Retinal pigment epithelial cell (primary cell): ENCODE measurements at regions not wholly inside any gene's neighbourhood (a gene's known extent, or its start where the extent isn't known, plus 50 kb on each side); places are given as distances from the start of the nearest gene placed in this dataset.
"Not testable (repeated sequence)": the region's sequence is repeated elsewhere in the genome, so short reads cannot be mapped to it uniquely, and the experiment has no call there.

Experiments used
- DNase-seq: peaks from one replicate; pipeline ENCODE4 v3.0.0-alpha.2; 2010; ENCODE audit warnings: low read depth
- H3K4me3 ChIP-seq: 2 replicates; pipeline ENCODE4 v1.5.1; 2011; ENCODE audit warnings: mild to moderate bottlenecking, low read length, control low read depth, moderate library complexity
- TF ChIP-seq, protein P1 (sequence below): conservative IDR thresholded peaks from 2 replicates; pipeline ENCODE4 v1.5.1; 2011; ENCODE audit warnings: low read depth, low read length, control low read depth, inconsistent platforms

GRCh38 chr7:156379324-156380070 is 261.1 kb upstream of the RNF32 start:
- TF ChIP-seq, protein P1, sequence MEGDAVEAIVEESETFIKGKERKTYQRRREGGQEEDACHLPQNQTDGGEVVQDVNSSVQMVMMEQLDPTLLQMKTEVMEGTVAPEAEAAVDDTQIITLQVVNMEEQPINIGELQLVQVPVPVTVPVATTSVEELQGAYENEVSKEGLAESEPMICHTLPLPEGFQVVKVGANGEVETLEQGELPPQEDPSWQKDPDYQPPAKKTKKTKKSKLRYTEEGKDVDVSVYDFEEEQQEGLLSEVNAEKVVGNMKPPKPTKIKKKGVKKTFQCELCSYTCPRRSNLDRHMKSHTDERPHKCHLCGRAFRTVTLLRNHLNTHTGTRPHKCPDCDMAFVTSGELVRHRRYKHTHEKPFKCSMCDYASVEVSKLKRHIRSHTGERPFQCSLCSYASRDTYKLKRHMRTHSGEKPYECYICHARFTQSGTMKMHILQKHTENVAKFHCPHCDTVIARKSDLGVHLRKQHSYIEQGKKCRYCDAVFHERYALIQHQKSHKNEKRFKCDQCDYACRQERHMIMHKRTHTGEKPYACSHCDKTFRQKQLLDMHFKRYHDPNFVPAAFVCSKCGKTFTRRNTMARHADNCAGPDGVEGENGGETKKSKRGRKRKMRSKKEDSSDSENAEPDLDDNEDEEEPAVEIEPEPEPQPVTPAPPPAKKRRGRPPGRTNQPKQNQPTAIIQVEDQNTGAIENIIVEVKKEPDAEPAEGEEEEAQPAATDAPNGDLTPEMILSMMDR = no peak
- H3K4me3 ChIP-seq = no peak overlapping the region
- no peak for DNase-seq

DNA sequence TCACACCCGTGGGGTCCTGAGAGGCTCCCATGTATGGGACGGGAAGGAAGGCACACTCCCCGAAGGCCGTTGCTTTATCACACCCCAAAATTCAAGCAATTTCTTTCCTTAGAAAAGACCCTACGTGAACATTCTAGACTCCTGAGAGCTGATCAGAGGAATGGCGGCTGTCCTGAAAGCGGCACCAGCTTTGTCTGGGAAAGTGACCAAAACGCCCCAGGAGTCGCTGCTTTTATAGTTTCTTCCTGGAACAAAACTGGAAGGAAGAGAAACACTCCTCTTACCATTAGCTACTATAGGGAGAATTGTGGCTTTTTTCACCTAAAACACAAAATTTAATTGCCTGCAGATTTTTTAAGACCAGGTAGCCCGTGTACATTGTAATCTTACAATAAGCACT is 261.8 kb upstream of the RNF32 start:
- no peak overlapping the region for H3K4me3 ChIP-seq
- TF ChIP-seq, protein P1 = no peak
- DNase-seq = no peak

- no peak overlapping the region for H3K4me3 ChIP-seq
- no peak for DNase-seq
- TF ChIP-seq, protein P1 = no peak
Measured at GRCh38 chr7:156376317-156376716, 264.3 kb upstream of the RNF32 start.

- no peak overlapping the region for H3K4me3 ChIP-seq
- TF ChIP-seq, protein P1 = no peak
- no peak for DNase-seq
Measured at GRCh38 chr7:156374335-156374734, 266.2 kb upstream of the RNF32 start.

- not testable (repeated sequence) for DNase-seq, H3K4me3 ChIP-seq
Measured at GRCh38 chr7:156369929-156370328, 270.6 kb upstream of the RNF32 start.

- TF ChIP-seq, protein P1 = no peak
- DNase-seq = no peak
Measured at GRCh38 chr7:156368053-156368843, 272.3 kb upstream of the RNF32 start.

GRCh38 chr7:156363751-156364150 is 276.8 kb upstream of the RNF32 start:
- H3K4me3 ChIP-seq = no peak overlapping the region
- TF ChIP-seq, protein P1 = no peak
- no peak for DNase-seq

More at GRCh38 chr7:156368053-156368843, 272.3 kb upstream of the RNF32 start:
- no peak overlapping the region for H3K4me3 ChIP-seq
